Tibial artery (tissue), 4 donors: ENCODE measurements at regions not wholly inside any gene's neighbourhood (a gene's known extent, or its start where the extent isn't known, plus 50 kb on each side); places are given as distances from the start of the nearest gene placed in this dataset.

Source experiments
- DNase-seq, 2 donors: peaks; one replicate each; pipeline ENCODE4 v3.0.0-alpha.2; 2019
- H3K27ac ChIP-seq, 2 donors: fragments of 200-600 bp; sonication (generic) in 1 of 2; 1 replicate in 1 of 2; 2 replicates in 1 of 2; pipeline ENCODE4 v1.5.1; 2018 to 2019; ENCODE audit warnings: mild to moderate bottlenecking in 1 of 2
- H3K27me3 ChIP-seq, 2 donors: fragments of 200-600 bp; sonication (generic) in 1 of 2; one replicate each; pipeline versions ENCODE4 v1.5.1 to v1.6.0; 2016 to 2019
- H3K36me3 ChIP-seq, 3 donors: fragments of 200-600 bp; sonication (generic) in 2 of 3; one replicate each; pipeline ENCODE4 v1.5.1; 2016 to 2019; ENCODE audit warnings: mild to moderate bottlenecking in 2 of 3
- H3K4me1 ChIP-seq, 4 donors: fragments of 200-600 bp; sonication (generic) in 2 of 4; 1 replicate in 3 of 4; 2 replicates in 1 of 4; pipeline ENCODE4 v1.5.1; 2016 to 2019
- H3K4me3 ChIP-seq, 2 donors: fragments of 200-600 bp; sonication (generic) in 1 of 2; 1 replicate in 1 of 2; 2 replicates in 1 of 2; pipeline ENCODE4 v1.5.1; 2018 to 2019; ENCODE audit warnings: mild to moderate bottlenecking in 2 of 2
- H3K9me3 ChIP-seq, 3 donors: fragments of 200-600 bp; sonication (generic) in 1 of 3; one replicate each; pipeline ENCODE4 v1.5.1; 2016 to 2019
- intact Hi-C: fragments of 100-400 bp; cut with DNase I; formaldehyde crosslinking; loops from one replicate; pipeline ENCODE4 v1.15.0; 2023; ENCODE audit warnings: low total_unique reads
- TF ChIP-seq, protein P1 (sequence below), 2 experiments: fragments of 200-600 bp in 1 of 2; fragments of 450-650 bp in 1 of 2; IDR thresholded peaks; one replicate each; pipeline ENCODE4 v1.5.1; 2017 to 2019; ENCODE audit warnings: antibody characterized with exemption in 2 of 2, mild to moderate bottlenecking in 1 of 2, moderate library complexity in 1 of 2

DNA sequence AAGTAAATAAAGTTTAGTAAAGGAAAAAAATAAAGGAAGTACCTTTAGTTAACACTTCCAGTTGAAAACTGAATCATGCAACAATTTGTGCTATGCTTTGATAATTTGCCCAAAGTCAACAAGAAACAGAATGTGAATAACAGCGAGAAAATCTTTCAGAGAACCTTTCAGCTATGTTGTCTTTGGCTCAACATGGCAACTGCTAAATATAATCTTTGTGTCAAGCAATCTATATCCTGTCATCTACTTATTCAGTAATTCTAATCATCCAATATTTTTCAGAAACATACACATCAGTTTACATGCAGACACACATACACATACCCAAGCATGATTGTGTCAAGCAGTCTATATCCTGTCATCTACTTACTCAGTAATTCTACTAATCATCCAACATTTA lies 136.0 kb upstream of the PABPC4L start:
- no peaks in the 10 kb centered on the region for H3K27me3 ChIP-seq
- TF ChIP-seq, protein P1, sequence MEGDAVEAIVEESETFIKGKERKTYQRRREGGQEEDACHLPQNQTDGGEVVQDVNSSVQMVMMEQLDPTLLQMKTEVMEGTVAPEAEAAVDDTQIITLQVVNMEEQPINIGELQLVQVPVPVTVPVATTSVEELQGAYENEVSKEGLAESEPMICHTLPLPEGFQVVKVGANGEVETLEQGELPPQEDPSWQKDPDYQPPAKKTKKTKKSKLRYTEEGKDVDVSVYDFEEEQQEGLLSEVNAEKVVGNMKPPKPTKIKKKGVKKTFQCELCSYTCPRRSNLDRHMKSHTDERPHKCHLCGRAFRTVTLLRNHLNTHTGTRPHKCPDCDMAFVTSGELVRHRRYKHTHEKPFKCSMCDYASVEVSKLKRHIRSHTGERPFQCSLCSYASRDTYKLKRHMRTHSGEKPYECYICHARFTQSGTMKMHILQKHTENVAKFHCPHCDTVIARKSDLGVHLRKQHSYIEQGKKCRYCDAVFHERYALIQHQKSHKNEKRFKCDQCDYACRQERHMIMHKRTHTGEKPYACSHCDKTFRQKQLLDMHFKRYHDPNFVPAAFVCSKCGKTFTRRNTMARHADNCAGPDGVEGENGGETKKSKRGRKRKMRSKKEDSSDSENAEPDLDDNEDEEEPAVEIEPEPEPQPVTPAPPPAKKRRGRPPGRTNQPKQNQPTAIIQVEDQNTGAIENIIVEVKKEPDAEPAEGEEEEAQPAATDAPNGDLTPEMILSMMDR (IDR thresholded peaks at IDR 0.05) = no peak
- intact Hi-C loops = no loop called here
- H3K36me3 ChIP-seq = no peaks in the 10 kb centered on the region
- no peaks in the 10 kb centered on the region for H3K9me3 ChIP-seq
- peaks cover 0 to 11% (median 0%) of the 10 kb centered on the region in 4 donors for H3K4me1 ChIP-seq
- H3K4me3 ChIP-seq = no peak overlapping the region
- H3K27ac ChIP-seq = no peak overlapping the region
- DNase-seq = no peak

DNA sequence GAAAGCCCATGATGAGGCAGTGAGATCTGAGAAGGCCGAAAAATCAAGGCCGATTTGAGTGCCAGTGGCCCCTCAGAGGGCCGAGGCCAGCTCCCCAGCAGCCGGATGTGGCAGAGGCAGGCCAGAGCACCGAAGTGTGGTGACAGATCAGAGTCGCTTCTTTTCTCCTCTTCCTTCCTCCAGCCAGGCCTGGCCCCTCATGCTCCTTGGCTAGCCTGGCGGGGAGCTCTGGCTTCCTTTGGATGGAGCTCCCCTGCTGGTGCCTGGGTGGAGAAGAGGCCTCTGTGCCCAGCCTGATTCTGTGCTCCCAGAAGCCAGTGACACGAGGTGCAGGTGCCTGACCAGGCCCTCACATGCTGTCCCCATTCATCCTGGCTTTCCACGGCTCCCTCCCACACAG lies 127.2 kb upstream of the PABPC4L start:
- H3K27me3 ChIP-seq = no peaks in the 10 kb centered on the region
- no peak overlapping the region for H3K4me3 ChIP-seq
- H3K9me3 ChIP-seq = no peaks in the 10 kb centered on the region
- TF ChIP-seq, protein P1 (IDR thresholded peaks at IDR 0.05) = no peak
- no peak overlapping the region for H3K27ac ChIP-seq
- no peaks in the 10 kb centered on the region for H3K4me1 ChIP-seq
- intact Hi-C loops = no loop called here
- no peaks in the 10 kb centered on the region for H3K36me3 ChIP-seq
- DNase-seq = no peak

DNA sequence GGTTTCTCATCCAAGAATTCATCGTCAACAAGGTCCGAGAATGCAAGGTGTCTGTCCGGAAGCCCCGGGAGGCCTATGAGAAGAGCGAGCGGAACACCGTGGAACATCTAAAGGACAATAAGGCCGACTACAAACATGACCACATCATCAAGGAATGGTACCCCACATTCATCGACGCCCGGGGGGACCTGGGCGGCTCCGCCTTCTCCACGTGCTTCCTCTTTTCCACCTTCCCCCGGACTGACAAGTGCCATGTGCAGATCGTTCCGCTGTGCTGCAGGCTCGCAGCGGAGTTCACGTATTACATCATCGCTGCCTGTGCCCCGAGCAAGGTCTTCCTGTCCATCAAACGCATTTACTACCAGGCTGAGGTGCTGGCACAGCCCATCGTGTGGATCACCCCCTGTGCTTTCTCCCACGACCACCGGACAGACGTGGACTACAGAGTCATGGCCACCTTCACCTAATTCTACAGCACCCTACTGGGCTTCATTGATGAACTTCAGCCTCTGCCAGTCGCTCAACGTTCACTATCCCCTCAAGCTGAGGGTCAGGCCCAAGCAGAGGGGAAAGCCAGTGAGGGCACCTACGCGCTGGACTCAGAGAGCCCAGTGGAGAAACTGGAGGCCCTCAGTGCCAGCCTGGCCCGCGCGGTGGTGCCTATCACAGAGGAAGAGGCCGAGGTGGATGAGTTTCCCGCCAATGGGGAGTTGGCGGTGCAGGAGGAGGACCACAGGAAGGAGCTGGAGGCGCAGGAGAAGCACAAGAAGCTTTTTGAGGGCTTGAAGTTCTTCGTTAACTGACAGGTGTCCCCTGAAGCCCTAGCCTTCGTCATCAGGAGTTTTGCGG lies 125.9 kb upstream of the PABPC4L start:
- DNase-seq = no peak
- Histone ChIP-seq H3K27me3 (no peaks in the 10 kb centered on the region), H3K27ac (no peak overlapping the region), H3K4me1 (no peaks in the 10 kb centered on the region), H3K4me3 (no peak overlapping the region), H3K9me3 (no peaks in the 10 kb centered on the region), H3K36me3 (no peaks in the 10 kb centered on the region)
- TF ChIP-seq, protein P1 (IDR thresholded peaks at IDR 0.05) = no peak
- intact Hi-C loops = no loop called here

DNA sequence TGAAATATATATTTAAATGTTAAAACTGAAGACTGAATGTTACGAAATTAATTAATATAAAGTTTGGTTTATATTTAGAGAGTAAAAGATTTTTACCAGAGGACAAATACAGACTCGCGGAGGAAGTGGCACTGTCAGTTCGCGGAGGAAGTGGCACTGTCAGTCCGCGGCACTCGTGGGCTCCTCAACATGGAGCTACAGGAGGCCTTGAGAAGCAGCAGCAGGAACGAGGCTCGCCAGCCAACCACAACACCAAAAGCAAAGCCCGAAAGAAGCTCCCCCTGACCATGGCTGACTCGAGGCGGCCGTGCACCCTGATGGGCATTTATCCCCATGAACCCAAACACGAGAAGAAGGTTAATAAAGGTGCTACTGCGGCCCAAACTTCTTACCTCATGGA lies 125.3 kb upstream of the PABPC4L start:
- no peak for DNase-seq
- Histone ChIP-seq H3K4me3 (no peak overlapping the region), H3K4me1 (no peaks in the 10 kb centered on the region), H3K27ac (no peak overlapping the region), H3K36me3 (no peaks in the 10 kb centered on the region), H3K27me3 (no peaks in the 10 kb centered on the region), H3K9me3 (no peaks in the 10 kb centered on the region)
- intact Hi-C loops = no loop called here
- TF ChIP-seq, protein P1 (IDR thresholded peaks at IDR 0.05) = no peak

DNA sequence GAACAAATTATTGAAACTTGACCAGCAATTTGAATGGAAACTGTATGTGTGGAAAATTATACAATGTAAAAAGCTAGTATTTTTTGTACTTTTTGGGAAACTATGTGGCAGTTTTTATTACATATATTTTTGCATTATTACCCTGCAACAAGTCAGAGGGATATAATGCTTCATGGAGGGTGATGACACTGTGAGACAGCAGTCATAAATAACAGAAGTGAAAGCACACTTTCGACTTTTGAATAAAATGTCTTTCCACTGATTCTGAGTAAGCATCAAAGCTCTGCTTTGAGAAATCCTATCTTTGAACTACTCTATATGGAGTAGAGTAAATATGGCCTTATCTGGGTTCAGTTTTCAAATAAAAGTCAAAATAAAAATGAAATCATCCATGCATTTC lies 122.6 kb upstream of the PABPC4L start:
- TF ChIP-seq, protein P1 (IDR thresholded peaks at IDR 0.05) = no peak
- H3K27ac ChIP-seq = no peak overlapping the region
- no peaks in the 10 kb centered on the region for H3K27me3 ChIP-seq
- no peaks in the 10 kb centered on the region for H3K4me1 ChIP-seq
- intact Hi-C loops = no loop called here
- DNase-seq = no peak
- H3K36me3 ChIP-seq = no peaks in the 10 kb centered on the region
- no peak overlapping the region for H3K4me3 ChIP-seq
- no peaks in the 10 kb centered on the region for H3K9me3 ChIP-seq
